Immature natural killer cell (primary cell): ENCODE measurements at regions not wholly inside any gene's neighbourhood (a gene's known extent, or its start where the extent isn't known, plus 50 kb on each side); places are given as distances from the start of the nearest gene placed in this dataset.

Experiments used
- DNase-seq, 3 donors: peaks; one replicate each; pipeline ENCODE4 v3.0.0; 2022; ENCODE audit warnings: mixed read lengths in 1 of 3
- H3K27ac Mint-ChIP-seq, 6 donors: one replicate each; pipeline ENCODE4 v1.8.0; 2020; ENCODE audit warnings: mixed read lengths in 6 of 6, mild to moderate bottlenecking in 5 of 6, inconsistent platforms in 4 of 6, moderate library complexity in 3 of 6
- H3K27me3 Mint-ChIP-seq, 3 donors: one replicate each; pipeline ENCODE4 v1.8.0; 2020 to 2021; ENCODE audit warnings: low read depth in 3 of 3, mild to moderate bottlenecking in 3 of 3, mixed read lengths in 3 of 3, moderate library complexity in 3 of 3, inconsistent platforms in 1 of 3
- H3K36me3 Mint-ChIP-seq, 3 donors: one replicate each; pipeline ENCODE4 v1.8.0; 2020; ENCODE audit warnings: mixed read lengths in 3 of 3, inconsistent platforms in 2 of 3, mild to moderate bottlenecking in 2 of 3
- H3K4me1 Mint-ChIP-seq, 2 donors: one replicate each; pipeline ENCODE4 v1.8.0; 2020; ENCODE audit warnings: inconsistent platforms in 2 of 2, mild to moderate bottlenecking in 2 of 2, mixed read lengths in 2 of 2, moderate library complexity in 1 of 2
- H3K4me3 Mint-ChIP-seq, 5 donors: one replicate each; pipeline ENCODE4 v1.8.0; 2020; ENCODE audit warnings: mild to moderate bottlenecking in 5 of 5, mixed read lengths in 5 of 5, inconsistent platforms in 3 of 5, moderate library complexity in 3 of 5
- H3K9me3 Mint-ChIP-seq, 6 donors: one replicate each; pipeline ENCODE4 v1.8.0; 2020; ENCODE audit warnings: mild to moderate bottlenecking in 6 of 6, mixed read lengths in 6 of 6, inconsistent platforms in 4 of 6, moderate library complexity in 3 of 6

DNA sequence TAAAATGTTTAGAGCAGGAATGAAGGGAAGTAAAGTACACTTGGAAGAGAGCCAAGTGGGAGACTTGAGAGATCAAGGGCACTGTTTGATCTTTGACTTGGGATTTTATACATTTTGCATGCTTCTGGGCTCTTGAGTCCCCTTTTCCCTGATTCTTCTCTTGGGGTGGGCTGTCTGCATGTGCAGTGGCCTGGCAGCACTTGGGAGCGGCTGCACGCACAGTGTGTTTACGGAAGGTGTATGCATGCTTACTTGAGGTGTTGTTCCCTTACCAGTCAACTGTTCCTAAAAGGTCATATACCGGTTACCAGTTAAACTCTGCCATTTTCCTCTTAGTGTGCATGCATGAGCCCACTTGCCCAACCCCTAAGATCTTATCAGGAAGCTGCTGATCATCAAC is 377.7 kb downstream of the CYLC2 start:
- no peaks in the 10 kb centered on the region for H3K27me3 Mint-ChIP-seq
- H3K9me3 Mint-ChIP-seq = peaks cover 10 to 24% (median 16%) of the 10 kb centered on the region in 6 donors
- no peak overlapping the region for H3K27ac Mint-ChIP-seq
- H3K4me1 Mint-ChIP-seq = no peaks in the 10 kb centered on the region
- H3K4me3 Mint-ChIP-seq = no peak overlapping the region
- DNase-seq = no peak
- H3K36me3 Mint-ChIP-seq = no peaks in the 10 kb centered on the region

DNA sequence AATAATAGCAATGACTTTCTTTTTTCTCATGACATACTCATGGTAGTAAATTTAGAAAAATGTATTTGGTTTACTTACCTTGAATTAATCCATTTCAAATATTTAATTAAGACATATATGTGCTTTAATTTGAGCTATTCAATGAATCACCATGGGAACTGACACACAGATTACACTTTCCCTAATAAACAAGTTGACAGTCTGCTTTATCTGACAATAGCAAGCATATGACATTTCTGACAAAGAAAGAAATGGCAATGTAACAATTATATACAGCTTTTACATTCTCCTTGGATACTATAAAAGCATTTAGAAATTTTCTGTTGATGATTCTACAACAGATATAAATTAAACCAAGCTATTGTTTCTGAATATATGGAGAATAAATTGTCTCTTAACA is 382.5 kb downstream of the CYLC2 start:
- DNase-seq = no peak
- H3K27me3 Mint-ChIP-seq = peaks cover 0 to 4% (median 0%) of the 10 kb centered on the region in 3 donors
- H3K9me3 Mint-ChIP-seq = peaks cover 11 to 31% (median 17%) of the 10 kb centered on the region in 6 donors
- H3K4me3 Mint-ChIP-seq = no peak overlapping the region
- H3K36me3 Mint-ChIP-seq = peaks cover 0 to 4% (median 0%) of the 10 kb centered on the region in 3 donors
- H3K4me1 Mint-ChIP-seq = no peaks in the 10 kb centered on the region
- H3K27ac Mint-ChIP-seq = no peak overlapping the region

GRCh38 chr9:103397868-103398600 is 402.9 kb downstream of the CYLC2 start:
- DNase-seq = no peak
- H3K27me3 Mint-ChIP-seq = no peaks in the 10 kb centered on the region
- H3K4me3 Mint-ChIP-seq = no peak overlapping the region
- no peaks in the 10 kb centered on the region for H3K4me1 Mint-ChIP-seq
- H3K9me3 Mint-ChIP-seq = peaks cover 5 to 45% (median 13%) of the 10 kb centered on the region in 6 donors
- H3K36me3 Mint-ChIP-seq = no peaks in the 10 kb centered on the region
- no peak overlapping the region for H3K27ac Mint-ChIP-seq

DNA sequence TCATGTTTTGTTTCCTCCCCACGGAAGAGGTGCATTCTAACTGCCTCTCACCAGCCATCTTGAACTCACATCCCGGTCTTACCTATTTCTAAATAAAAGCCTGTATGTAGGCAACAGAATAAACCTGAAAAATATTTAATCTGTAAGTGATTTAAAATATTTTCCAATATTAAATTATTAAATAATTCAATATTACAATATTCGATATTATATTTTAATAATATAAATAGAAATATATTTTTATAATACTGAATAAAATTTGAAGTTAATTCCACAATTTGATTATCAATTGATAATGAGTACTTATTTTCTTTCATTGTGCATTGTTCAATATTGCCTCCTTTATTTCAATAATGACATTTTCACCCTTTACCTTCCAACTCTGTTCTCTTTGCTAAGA is 404.4 kb downstream of the CYLC2 start:
- Mint-ChIP-seq H3K4me1 (no peaks in the 10 kb centered on the region), H3K27ac (no peak overlapping the region), H3K36me3 (no peaks in the 10 kb centered on the region), H3K9me3 (peaks cover 0 to 35% (median 8%) of the 10 kb centered on the region in 6 donors), H3K4me3 (no peak overlapping the region), H3K27me3 (no peaks in the 10 kb centered on the region)
- DNase-seq = no peak

- no peaks in the 10 kb centered on the region for H3K36me3 Mint-ChIP-seq
- peaks cover 0 to 13% (median 5%) of the 10 kb centered on the region in 6 donors for H3K9me3 Mint-ChIP-seq
- H3K27ac Mint-ChIP-seq = no peak overlapping the region
- H3K4me3 Mint-ChIP-seq = no peak overlapping the region
- DNase-seq = no peak
- no peaks in the 10 kb centered on the region for H3K4me1 Mint-ChIP-seq
- peaks cover 0 to 2% (median 0%) of the 10 kb centered on the region in 3 donors for H3K27me3 Mint-ChIP-seq
Observed at GRCh38 chr9:103407260-103407659, 412.1 kb downstream of the CYLC2 start.

DNA sequence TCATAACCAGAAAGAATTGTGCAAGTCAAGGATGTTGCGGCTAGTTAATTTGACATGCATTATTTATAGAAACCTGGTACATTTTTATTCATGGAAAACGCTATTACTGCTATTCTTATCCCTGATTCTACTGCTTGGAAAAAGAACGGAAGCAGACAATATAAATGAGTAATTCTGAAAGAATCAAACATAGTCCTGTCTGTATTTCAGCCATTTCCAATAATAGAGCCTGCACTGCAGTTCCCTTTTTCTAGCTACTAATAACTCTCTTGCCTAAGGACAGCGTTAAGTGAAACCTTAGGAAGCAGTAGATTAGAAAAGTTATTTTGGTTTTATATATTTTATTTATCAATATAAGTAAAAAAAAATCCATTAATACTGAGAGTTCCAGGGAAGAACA is 414.9 kb downstream of the CYLC2 start:
- H3K27me3 Mint-ChIP-seq = peaks cover 0 to 2% (median 0%) of the 10 kb centered on the region in 3 donors
- no peaks in the 10 kb centered on the region for H3K4me1 Mint-ChIP-seq
- no peak overlapping the region for H3K4me3 Mint-ChIP-seq
- H3K9me3 Mint-ChIP-seq = peaks cover 0 to 23% (median under 1%) of the 10 kb centered on the region in 6 donors
- no peaks in the 10 kb centered on the region for H3K36me3 Mint-ChIP-seq
- DNase-seq = no peak
- H3K27ac Mint-ChIP-seq = no peak overlapping the region

GRCh38 chr9:103427696-103428095 is 432.6 kb downstream of the CYLC2 start:
- no peak overlapping the region for H3K27ac Mint-ChIP-seq
- H3K27me3 Mint-ChIP-seq = peaks cover 0 to 2% (median 0%) of the 10 kb centered on the region in 3 donors
- no peak for DNase-seq
- H3K4me1 Mint-ChIP-seq = no peaks in the 10 kb centered on the region
- H3K4me3 Mint-ChIP-seq = no peak overlapping the region
- H3K9me3 Mint-ChIP-seq = peaks cover 2 to 37% (median 8%) of the 10 kb centered on the region in 6 donors
- H3K36me3 Mint-ChIP-seq = peaks cover 0 to 4% (median 0%) of the 10 kb centered on the region in 3 donors

GRCh38 chr9:103430469-103430868 is 435.3 kb downstream of the CYLC2 start:
- H3K4me1 Mint-ChIP-seq = no peaks in the 10 kb centered on the region
- DNase-seq = no peak
- peaks cover 7 to 29% (median 11%) of the 10 kb centered on the region in 6 donors for H3K9me3 Mint-ChIP-seq
- H3K4me3 Mint-ChIP-seq = no peak overlapping the region
- peaks cover 0 to 4% (median 0%) of the 10 kb centered on the region in 3 donors for H3K36me3 Mint-ChIP-seq
- peaks cover 0 to 2% (median 0%) of the 10 kb centered on the region in 3 donors for H3K27me3 Mint-ChIP-seq
- H3K27ac Mint-ChIP-seq = no peak overlapping the region

GRCh38 chr9:103431809-103432208 is 436.7 kb downstream of the CYLC2 start:
- Mint-ChIP-seq H3K9me3 (peaks cover 9 to 33% (median 17%) of the 10 kb centered on the region in 6 donors), H3K27ac (no peak overlapping the region), H3K4me3 (no peak overlapping the region)

DNA sequence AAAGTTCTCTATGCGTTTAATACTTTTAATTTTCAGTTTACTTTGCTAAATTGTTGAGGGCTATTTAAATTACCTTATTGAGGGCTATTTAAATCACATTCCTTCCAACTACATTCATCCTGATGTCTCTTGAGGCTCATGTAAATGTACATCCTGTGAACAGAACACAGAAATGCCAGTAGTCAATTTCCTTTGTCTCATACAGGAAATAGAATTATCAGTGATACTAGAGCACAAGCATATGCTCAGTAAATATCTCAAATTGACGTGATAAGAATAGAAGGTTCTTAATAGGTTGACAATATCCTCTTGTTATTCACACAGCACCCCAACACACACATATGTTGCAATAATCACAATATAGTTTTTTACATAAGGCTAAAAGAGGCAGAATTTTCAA is 449.0 kb downstream of the CYLC2 start:
- H3K4me1 Mint-ChIP-seq = no peaks in the 10 kb centered on the region
- peaks cover 3 to 30% (median 10%) of the 10 kb centered on the region in 6 donors for H3K9me3 Mint-ChIP-seq
- H3K27ac Mint-ChIP-seq = no peak overlapping the region
- DNase-seq = no peak
- H3K27me3 Mint-ChIP-seq = peaks cover 0 to 1% (median 0%) of the 10 kb centered on the region in 3 donors
- H3K4me3 Mint-ChIP-seq = no peak overlapping the region
- H3K36me3 Mint-ChIP-seq = no peaks in the 10 kb centered on the region

More at GRCh38 chr9:103431809-103432208, 436.7 kb downstream of the CYLC2 start:
- no peak for DNase-seq
- Mint-ChIP-seq H3K27me3 (peaks cover 0 to 3% (median 0%) of the 10 kb centered on the region in 3 donors), H3K4me1 (no peaks in the 10 kb centered on the region), H3K36me3 (peaks cover 0 to 4% (median 0%) of the 10 kb centered on the region in 3 donors)

DNA sequence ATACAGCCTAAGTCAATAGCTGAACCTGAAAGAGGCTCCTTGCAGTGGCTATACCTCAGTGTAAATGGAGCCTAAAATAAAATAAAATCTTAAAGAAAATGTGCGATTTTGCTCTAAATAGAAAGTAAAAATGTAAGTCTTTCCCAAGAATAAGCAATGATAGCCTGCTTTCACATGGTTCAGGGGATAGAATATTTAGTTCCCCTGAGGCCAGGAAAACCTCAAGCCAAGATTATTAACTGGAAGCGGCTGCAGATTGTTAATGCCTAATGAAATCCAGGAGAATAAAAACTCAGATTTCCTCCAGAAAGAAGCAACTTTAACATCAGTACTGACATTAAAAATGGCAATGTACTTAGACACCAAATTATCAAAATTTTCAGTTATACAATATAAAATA is 463.7 kb downstream of the CYLC2 start:
- Mint-ChIP-seq H3K27me3 (no peaks in the 10 kb centered on the region), H3K27ac (no peak overlapping the region), H3K36me3 (no peaks in the 10 kb centered on the region), H3K4me1 (no peaks in the 10 kb centered on the region), H3K4me3 (no peak overlapping the region), H3K9me3 (peaks cover 7 to 51% (median 35%) of the 10 kb centered on the region in 6 donors)
- DNase-seq = no peak

GRCh38 chr9:103471241-103471640 is 476.1 kb downstream of the CYLC2 start:
- no peak overlapping the region for H3K27ac Mint-ChIP-seq
- H3K4me3 Mint-ChIP-seq = no peak overlapping the region
- H3K27me3 Mint-ChIP-seq = peaks cover 0 to 3% (median 2%) of the 10 kb centered on the region in 3 donors
- peaks cover 9 to 69% (median 36%) of the 10 kb centered on the region in 6 donors for H3K9me3 Mint-ChIP-seq
- H3K36me3 Mint-ChIP-seq = peaks cover 0 to 5% (median under 1%) of the 10 kb centered on the region in 3 donors
- H3K4me1 Mint-ChIP-seq = no peaks in the 10 kb centered on the region
- DNase-seq = no peak

GRCh38 chr9:103474156-103474555 is 479.0 kb downstream of the CYLC2 start:
- Mint-ChIP-seq H3K9me3 (peaks cover 9 to 66% (median 35%) of the 10 kb centered on the region in 6 donors), H3K4me3 (no peak overlapping the region), H3K36me3 (peaks cover 0 to 3% (median 0%) of the 10 kb centered on the region in 3 donors), H3K27ac (no peak overlapping the region), H3K27me3 (peaks cover 0 to 5% (median 2%) of the 10 kb centered on the region in 3 donors), H3K4me1 (no peaks in the 10 kb centered on the region)
- DNase-seq = no peak

DNA sequence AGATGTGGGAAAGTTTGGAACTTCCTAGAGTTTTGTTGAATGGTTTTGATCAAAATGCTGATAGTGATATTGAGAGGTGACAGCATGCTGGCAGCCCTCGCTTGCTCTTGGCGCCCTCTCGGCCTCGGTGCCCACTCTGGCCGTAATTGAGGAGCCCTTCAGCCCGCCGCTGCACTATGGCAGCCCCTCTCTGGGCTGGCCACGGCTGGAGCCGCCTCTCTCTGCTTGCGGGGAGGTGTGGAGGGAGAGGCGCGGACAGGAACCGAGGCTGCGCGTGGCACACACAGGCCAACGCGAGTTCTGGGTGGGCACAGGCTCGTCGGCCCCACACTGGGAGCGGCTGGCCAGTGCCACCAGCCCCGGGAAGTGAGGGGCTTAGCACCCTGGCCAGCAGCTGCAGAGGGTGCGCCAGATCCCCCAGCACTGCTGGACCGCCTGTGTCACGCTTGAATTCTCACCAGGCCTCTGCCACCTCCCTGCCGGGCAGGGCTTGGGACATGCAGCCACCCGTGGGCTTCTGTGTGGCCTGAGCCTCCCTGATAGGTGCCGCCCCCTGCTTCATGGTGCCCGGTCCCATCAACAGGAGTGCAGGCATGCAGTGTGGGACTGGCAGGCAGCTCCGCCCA is 488.5 kb downstream of the CYLC2 start:
- no peaks in the 10 kb centered on the region for H3K4me1 Mint-ChIP-seq
- no peak for DNase-seq
- H3K4me3 Mint-ChIP-seq = no peak overlapping the region
- peaks cover 0 to 57% (median 27%) of the 10 kb centered on the region in 6 donors for H3K9me3 Mint-ChIP-seq
- no peaks in the 10 kb centered on the region for H3K27me3 Mint-ChIP-seq
- peaks cover 0 to 4% (median 0%) of the 10 kb centered on the region in 3 donors for H3K36me3 Mint-ChIP-seq
- no peak overlapping the region for H3K27ac Mint-ChIP-seq
